NCI-H1694 (cell line): ENCODE measurements at regions not wholly inside any gene's neighbourhood (a gene's known extent, or its start where the extent isn't known, plus 50 kb on each side); places are given as distances from the start of the nearest gene placed in this dataset.
"Not testable (repeated sequence)": the region's sequence is repeated elsewhere in the genome, so short reads cannot be mapped to it uniquely, and the experiment has no call there.

Experiments used
- DNase-seq: peaks from one replicate; lab custom pipeline; 2025; lab: John Stamatoyannopoulos, UW

DNA sequence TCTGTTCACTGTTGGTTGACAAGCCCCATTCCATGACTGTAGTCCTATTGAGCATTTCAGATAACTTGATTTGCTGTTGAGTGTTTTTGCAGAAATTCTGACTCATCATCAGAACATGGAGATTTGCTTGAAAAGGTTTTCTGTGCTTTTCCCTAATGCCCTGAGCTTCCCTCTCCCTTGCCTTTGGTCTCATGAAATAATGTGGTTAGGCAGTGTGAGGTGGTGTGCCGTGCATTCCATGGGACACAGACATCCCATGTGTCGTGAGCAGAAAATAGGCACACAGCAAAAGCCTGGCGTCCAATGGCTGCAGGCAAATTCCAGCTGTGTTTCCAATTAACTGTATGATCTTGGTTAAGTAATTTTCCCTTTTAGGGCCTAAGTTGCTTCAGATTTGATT, 197.4 kb downstream of the DLEU7 start:
- DNase-seq, result no peak

- DNase-seq, result no peak
These were observed 194.3 kb downstream of the DLEU7 start for GRCh38 chr13:50649211-50649610.

DNA sequence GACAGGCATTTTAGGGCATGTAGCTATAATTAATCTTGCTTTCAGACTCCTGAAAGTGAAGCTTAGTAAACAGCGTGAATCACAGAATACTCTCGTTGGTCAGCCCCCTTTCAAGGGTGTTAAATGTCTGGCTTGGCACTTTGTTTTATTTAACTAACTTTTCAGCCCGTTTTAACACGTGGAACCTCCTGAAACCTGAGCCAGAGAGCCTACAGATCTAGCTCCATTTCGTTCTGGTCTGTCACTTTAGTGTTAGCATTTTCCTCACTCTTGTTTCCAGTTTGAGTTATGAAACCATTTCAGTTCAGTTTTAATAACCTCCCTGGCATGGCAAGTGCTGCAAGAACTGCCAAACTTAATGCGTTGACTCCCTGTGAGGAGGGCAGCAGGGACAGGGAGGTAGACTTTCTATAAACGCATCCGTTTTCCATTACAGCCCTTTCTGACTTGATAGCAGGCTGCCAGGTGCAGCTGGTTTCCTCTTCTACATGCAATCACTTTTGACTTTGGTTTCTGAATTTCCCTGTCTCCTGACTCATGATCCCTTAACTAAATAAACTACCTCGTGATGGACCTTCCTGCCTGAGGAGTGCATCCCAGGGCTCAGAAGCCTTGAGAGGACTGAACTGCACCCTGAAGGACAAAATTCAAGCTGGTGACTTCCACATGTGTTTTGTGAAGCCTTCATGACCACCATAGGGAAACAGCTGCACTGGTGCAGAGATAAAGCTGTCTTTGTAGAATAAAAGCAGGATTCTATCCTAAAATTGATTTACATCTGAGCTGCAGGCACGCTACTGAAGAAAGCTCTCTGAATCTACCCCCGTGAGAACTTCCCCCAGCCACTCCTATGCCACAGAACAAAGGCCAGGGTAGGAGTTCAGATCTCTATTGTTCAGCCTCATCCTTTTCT, 192.6 kb downstream of the DLEU7 start:
- DNase-seq, result no peak

DNA sequence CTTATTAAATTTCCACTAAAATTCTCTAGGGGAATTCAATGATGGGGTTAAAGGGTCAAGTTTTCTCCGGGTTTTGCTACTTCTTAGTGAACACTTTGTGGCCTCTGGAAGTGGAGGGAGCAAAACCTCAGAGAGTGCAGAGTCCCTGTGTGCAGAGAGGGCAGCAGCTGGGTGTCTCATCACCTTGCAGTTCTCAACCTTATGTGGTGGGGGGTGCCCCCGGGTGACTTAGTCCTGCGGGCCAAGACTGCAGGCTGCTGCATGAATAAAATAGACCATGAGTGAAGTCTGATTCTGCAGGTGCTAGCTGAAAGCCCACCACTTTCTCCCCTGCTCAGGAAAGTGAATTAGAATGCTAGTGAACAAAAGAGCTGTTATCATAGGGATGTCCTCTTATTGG, 191.6 kb downstream of the DLEU7 start:
- DNase-seq, result no peak

DNA sequence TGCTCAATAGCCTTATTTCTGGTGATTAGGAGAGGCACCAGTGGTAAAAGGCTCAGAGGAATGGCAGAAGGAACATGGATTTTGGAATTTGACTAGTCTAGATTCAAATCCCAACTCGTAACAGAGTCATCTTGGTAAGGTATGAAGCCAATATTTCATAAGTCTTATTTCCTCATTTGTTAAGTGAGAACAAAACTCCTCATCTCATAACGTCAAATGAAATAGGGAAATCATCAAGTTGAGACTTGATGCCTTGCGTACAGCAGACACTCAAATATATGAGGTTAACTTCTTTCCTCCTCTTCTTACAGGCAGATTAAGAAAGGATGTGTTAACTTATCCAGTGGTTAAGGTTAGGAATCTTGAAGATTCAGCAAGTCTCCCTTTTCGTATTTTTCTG, 189.2 kb downstream of the DLEU7 start:
- DNase-seq, result no peak

DNA sequence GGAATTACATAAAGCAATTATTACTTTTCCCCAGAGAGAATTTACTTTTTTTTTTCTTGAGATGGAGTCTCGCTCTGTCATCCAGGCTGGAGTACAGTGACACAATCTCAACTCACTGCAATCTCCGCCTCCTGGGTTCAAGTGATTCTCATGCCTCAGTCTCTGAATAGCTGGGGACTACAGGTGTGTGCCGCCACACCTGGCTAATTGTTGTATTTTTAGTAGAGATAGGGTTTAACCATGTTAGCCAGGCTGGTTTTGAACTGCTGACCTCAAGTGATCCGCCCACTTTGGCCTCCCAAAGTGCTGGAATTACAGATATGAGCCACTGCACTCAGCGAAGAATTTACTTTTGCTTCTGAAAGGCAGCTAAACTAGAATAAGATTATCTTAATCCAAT, 181.6 kb downstream of the DLEU7 start:
- DNase-seq, result not testable (repeated sequence)

GRCh38 chr13:50664951-50665350, 178.5 kb downstream of the DLEU7 start:
- no peak for DNase-seq

DNA sequence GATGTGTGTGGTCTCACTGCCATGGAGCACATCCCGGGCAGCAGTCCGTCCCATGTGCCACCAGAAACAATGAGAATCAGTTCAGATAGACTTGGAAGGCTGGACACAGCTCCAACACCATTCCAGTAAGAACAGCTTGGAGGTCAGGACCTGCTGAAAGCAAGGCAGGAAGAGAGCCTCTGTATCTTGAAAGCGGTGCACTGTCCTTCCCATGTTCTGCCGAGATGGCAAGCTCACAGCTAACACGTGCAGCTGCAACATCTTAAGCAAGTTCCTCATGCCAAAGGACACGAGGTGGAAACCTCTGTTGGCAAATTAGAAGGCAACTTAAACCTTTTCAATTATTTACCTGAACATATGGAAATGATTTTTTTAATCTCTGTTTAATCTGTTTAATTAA, 175.4 kb downstream of the DLEU7 start:
- DNase-seq, result no peak

DNA sequence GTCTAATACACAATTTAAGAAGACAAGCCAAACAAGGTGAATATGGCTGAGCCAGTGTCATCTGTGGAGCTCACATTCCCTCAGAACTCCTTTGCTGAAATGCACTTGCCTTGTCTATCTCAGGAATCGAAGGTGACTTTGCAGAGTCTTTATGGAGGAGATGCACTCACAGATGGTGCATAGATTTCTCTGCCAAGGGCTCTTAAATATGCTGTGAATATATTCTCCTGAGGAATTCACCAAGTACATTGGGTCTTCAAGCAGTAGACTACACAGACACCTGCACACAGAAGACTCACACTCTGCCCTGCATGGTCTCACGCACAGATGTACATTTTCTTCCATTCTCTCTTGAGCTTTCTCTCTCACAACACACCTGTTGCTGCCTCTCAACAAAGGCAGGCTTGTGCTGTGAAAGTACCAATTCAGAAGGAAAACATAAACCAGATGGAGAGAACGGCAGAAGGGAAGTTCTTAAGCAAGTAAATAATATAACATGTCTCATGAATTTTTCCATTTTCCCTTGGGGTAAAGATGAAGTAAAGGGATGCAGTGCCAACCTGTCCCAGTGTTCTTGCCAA, 174.7 kb downstream of the DLEU7 start:
- DNase-seq, result no peak

- no peak for DNase-seq
These were observed 173.2 kb downstream of the DLEU7 start for GRCh38 chr13:50670272-50670671.

DNA sequence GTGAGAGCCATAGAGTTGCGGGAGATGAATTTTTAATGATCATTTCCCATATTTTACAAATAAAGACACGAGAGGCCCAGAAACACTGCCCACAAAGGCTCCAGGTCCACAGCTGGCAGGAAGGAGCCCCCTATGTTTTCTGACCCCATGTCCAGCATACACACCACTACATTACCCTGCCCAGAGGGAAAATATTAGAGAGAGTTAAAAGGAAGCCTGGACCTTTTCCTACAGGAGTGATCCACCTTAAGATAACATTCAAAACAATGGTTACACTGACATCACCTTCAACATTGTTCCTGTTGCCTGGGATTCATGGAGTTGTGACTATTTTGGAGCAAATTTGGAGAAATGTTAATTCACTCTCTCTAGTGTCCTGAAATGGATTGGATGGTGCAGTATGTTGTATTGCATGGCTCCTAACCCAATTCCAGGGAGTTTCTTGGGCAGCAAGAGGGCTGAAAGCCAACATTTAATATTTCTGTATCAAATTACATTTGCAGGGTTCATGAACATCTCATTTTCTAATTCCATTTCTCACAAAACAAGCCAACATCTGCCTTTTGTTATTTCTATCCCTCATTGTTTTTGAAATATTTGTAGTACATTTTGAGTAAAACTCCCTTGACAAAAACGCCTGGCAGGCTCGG, 172.5 kb downstream of the DLEU7 start:
- no peak for DNase-seq

DNA sequence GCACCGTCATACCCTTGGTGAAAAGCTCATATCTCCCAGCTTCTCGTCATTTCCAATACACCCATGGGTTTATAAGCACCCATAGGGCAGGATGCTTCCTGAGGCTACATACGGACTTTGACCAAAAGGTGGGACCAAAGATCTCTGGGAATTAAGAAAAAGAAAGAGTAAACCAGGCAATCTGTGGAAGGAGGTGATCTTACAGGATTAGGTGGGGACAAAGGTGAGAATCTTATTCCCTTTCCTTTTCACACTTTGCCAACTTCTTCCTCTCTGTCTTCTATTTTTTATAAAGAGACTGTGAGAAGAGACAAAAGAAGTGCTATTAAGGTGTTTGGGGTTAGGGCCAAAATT, 172.0 kb downstream of the DLEU7 start:
- DNase-seq, result no peak

- no peak for DNase-seq
These were observed 171.5 kb downstream of the DLEU7 start for GRCh38 chr13:50672025-50672424.

DNA sequence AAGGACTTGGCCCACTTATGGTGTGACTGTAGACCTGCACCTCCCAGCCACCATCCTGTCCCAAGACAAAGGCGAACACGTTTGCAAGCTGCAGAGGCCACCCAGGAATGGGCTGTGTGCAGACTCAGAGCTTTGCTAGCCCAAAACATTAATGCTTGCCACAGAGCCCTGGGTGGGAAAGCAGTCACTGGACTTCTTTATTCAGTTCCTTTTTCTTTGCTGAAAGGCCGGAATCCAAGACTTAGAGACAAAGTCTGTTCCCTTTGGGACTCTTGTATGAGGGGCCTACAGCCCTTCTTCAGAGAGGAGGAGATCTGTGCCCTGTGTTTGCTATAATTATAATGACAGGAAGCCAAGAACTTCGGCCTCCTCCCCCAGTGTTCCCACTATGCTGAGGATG, 167.8 kb downstream of the DLEU7 start:
- DNase-seq, result no peak

GRCh38 chr13:50676602-50677001, 166.9 kb downstream of the DLEU7 start:
- no peak for DNase-seq

DNA sequence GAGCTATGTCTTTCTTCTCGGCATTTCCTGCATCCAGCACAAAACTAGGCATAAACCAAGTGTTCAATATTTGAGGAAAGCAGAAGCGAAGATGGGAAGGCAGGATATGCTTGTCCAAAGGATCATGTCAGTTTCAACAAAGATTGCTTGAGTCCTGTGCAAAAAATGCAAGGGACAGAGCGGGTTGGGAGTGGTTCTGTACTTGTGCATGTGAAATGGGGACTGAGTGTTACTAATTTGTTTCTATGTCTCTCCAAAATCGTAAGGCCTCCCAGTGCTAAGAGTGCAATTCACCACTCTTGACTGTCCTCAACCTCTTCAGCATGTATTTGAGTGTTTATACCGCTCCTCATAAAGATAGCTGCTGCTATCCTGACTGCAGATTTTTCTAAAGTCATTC, 166.2 kb downstream of the DLEU7 start:
- DNase-seq, result no peak

- no peak for DNase-seq
These were observed 165.6 kb downstream of the DLEU7 start for GRCh38 chr13:50677687-50678463.

GRCh38 chr13:50678464-50679162, 164.9 kb downstream of the DLEU7 start:
- DNase-seq, result no peak

- no peak for DNase-seq
These were observed 164.2 kb downstream of the DLEU7 start for GRCh38 chr13:50679321-50679720.

GRCh38 chr13:50682002-50682401, 161.5 kb downstream of the DLEU7 start:
- no peak for DNase-seq

GRCh38 chr13:50682966-50683365, 160.5 kb downstream of the DLEU7 start:
- DNase-seq, result no peak

- no peak for DNase-seq
These were observed 159.1 kb downstream of the DLEU7 start for GRCh38 chr13:50684366-50684765.
